ENCODE measurements at regions not wholly inside any gene's neighbourhood (a gene's known extent, or its start where the extent isn't known, plus 50 kb on each side); places are given as distances from the start of the nearest gene placed in this dataset. TPM values are rescaled to one million over a fixed set of nuclear protein-coding genes. Genes with fewer than 3 reads are reported as not detected.
"Not testable (repeated sequence)": the region's sequence is repeated elsewhere in the genome, so short reads cannot be mapped to it uniquely, and the experiment has no call there.

GRCh38 chr10:42187501-42188195 lies 450.7 kb downstream of the ZNF33B start:
- not testable (repeated sequence) for DNase-seq (ENCODE audit: low spot score)

- peak; percentile 4 for DNase-seq (ENCODE audit: low spot score)
Measured at GRCh38 chr10:42177793-42178689, 460.3 kb downstream of the ZNF33B start.

- no peak for DNase-seq (ENCODE audit: low spot score)
Measured at GRCh38 chr10:42177077-42177792, 461.1 kb downstream of the ZNF33B start.

GRCh38 chr10:42150428-42151061 lies 487.8 kb downstream of the ZNF33B start:
- no peak for DNase-seq (ENCODE audit: low spot score)

- no peak for DNase-seq (ENCODE audit: low spot score)
Measured at GRCh38 chr10:42149722-42150427, 488.5 kb downstream of the ZNF33B start.

- no peak for DNase-seq (ENCODE audit: low spot score)
Measured at GRCh38 chr10:42149027-42149700, 489.2 kb downstream of the ZNF33B start.

GRCh38 chr10:42146165-42146564 lies 492.2 kb downstream of the ZNF33B start:
- not testable (repeated sequence) for DNase-seq (ENCODE audit: low spot score)

GRCh38 chr10:42138023-42138422 lies 500.3 kb downstream of the ZNF33B start:
- not testable (repeated sequence) for DNase-seq (ENCODE audit: low spot score)

GRCh38 chr10:42113158-42113450 lies 525.3 kb downstream of the ZNF33B start:
- DNase-seq (ENCODE audit: low spot score), result no peak

- DNase-seq (ENCODE audit: low spot score), result no peak
Measured at GRCh38 chr10:42112331-42113157, 525.8 kb downstream of the ZNF33B start.

GRCh38 chr10:42111661-42112330 lies 526.6 kb downstream of the ZNF33B start:
- DNase-seq (ENCODE audit: low spot score), result no peak

DNA sequence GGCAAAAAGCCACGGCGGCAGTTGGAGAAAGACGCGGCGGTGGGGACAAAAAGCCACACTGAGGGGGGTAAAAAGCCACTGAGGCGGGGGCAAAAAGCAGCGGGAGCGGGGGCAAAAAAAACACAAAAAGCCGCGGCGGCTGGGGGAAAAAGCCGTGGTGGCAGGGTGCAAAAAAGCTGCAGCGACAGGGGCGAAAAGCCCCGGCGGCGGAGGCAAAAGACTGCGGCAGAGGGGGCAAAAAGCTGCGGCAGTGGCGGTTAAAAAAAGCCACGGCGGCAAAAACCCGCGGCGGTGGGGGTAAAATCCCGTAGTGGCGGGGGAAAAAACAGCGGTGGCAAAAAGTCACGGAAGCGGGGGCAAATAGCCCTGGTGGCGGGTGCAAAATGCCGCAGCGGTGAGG lies 527.3 kb downstream of the ZNF33B start:
- no peak for DNase-seq (ENCODE audit: low spot score)

Small RNA genes in the stretch of these regions (small RNA-seq; reads per million reads assigned to genes)
- gene KSR1P1, result not detected
